Gastrocnemius medialis (tissue), 4 donors: ENCODE measurements at regions not wholly inside any gene's neighbourhood (a gene's known extent, or its start where the extent isn't known, plus 50 kb on each side); places are given as distances from the start of the nearest gene placed in this dataset.

Source experiments
- POLR2A ChIP-seq, 2 donors: fragments of 450-650 bp; IDR thresholded peaks; one replicate each; pipeline ENCODE4 v1.6.1; 2017; ENCODE audit warnings: antibody characterized with exemption in 2 of 2, mild to moderate bottlenecking in 2 of 2, moderate library complexity in 2 of 2
- TF ChIP-seq, protein P1 (sequence below), 5 experiments: fragments of 450-650 bp in 3 of 5; fragments of 200-600 bp in 2 of 5; sonication (generic) in 2 of 5; IDR thresholded peaks in 4 of 5; conservative IDR thresholded peaks in 1 of 5; 1 replicate in 4 of 5; 2 replicates in 1 of 5; pipeline ENCODE4 v1.5.1; 2016 to 2019; ENCODE audit warnings: antibody characterized with exemption in 5 of 5, mild to moderate bottlenecking in 3 of 5, moderate library complexity in 3 of 5

DNA sequence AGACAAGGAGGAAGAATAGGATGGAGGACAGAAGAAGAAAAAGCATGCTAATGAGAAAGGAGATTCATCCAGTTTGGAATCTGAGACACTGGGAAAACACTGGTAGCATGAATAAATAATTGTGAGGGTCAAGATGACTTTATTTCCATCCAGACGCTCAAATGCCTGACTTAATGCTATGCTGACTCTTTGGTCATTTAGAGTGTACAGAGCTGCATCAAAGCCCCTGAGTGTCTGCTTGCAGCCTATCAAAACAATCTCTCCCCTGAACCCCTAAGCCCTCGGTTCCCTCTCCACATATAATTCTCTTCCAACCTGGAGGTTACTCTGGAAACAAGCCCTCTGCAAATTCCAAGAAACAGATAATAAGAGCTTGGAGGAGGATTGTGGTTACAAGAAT lies 208.8 kb downstream of the MAGEB17 start:
- TF ChIP-seq POLR2A (IDR thresholded peaks at IDR 0.05) = no peak
- TF ChIP-seq, protein P1, sequence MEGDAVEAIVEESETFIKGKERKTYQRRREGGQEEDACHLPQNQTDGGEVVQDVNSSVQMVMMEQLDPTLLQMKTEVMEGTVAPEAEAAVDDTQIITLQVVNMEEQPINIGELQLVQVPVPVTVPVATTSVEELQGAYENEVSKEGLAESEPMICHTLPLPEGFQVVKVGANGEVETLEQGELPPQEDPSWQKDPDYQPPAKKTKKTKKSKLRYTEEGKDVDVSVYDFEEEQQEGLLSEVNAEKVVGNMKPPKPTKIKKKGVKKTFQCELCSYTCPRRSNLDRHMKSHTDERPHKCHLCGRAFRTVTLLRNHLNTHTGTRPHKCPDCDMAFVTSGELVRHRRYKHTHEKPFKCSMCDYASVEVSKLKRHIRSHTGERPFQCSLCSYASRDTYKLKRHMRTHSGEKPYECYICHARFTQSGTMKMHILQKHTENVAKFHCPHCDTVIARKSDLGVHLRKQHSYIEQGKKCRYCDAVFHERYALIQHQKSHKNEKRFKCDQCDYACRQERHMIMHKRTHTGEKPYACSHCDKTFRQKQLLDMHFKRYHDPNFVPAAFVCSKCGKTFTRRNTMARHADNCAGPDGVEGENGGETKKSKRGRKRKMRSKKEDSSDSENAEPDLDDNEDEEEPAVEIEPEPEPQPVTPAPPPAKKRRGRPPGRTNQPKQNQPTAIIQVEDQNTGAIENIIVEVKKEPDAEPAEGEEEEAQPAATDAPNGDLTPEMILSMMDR (IDR thresholded peaks at IDR 0.05 in 4 of 5, conservative IDR thresholded peaks at IDR 0.05 in 1 of 5) = no peak
